Esophagus muscularis mucosa (tissue), 3 donors: ENCODE measurements at regions not wholly inside any gene's neighbourhood (a gene's known extent, or its start where the extent isn't known, plus 50 kb on each side); places are given as distances from the start of the nearest gene placed in this dataset.
A peak's percentile ranks its signal among the peaks of the same experiment; 100 is the strongest.

Experiments used
- POLR2A ChIP-seq: fragments of 450-650 bp; IDR thresholded peaks from one replicate; pipeline ENCODE4 v1.6.1; 2017; ENCODE audit warnings: antibody characterized with exemption, moderate library complexity, mild to moderate bottlenecking, low read depth
- POLR2AphosphoS5 ChIP-seq, 2 donors: sonication (generic); formaldehyde crosslinking; IDR thresholded peaks; one replicate each; pipeline ENCODE4 v1.6.1; 2017; ENCODE audit warnings: antibody characterized with exemption in 2 of 2
- TF ChIP-seq, protein P1 (sequence below), 3 experiments: fragments of 200-600 bp in 2 of 3; fragments of 450-650 bp in 1 of 3; sonication (generic) in 2 of 3; IDR thresholded peaks; one replicate each; pipeline ENCODE4 v1.5.1; 2017 to 2019; ENCODE audit warnings: antibody characterized with exemption in 3 of 3, mild to moderate bottlenecking in 2 of 3, moderate library complexity in 1 of 3

DNA sequence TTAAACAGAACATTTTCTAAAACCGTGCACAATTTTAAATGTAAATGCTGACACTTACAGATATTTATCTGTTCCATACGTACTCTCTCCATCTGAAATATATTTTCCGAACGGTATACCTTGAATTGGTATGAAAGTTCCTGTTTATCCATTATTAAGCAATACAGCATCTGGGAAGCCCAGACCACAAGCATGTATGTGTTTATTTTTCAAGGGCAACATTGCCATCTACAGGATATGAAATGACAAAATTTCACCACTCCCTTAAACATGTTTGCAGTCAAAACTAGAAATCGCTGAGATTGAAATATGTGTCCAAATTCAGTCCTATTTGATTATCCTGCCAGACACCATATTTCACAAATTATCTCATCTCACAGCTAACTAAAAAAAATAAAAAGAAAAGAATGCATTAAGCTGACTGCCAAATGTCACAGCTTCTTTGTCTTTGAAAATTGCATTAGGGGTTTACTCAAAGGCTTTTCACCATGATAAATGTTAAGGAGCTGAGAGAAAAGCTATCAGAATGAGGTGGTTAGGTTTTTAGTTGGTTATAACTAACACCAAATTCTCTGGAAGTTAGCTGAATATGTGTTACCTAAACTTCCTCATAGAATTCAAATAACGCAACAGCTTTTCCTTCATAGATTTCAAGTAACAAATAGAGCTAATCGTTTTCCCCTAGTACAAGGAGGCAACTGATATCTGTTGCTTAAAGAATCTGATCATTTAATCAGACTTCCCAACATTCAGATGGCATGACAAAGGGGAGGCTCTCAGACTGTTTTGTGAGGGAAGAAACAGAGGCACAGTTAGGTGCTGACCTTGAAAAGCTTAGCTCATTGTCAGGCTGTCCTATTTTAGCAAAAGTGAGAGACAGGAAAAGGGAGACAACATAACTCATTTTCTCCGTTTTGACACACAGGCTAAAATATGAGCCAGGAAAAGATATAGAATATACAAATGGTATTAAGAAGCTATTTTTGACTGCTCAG, 533.1 kb downstream of the TBL1XR1 start:
- TF ChIP-seq POLR2A (no peak), POLR2AphosphoS5 (IDR thresholded peaks at IDR 0.05) (no peak)
- TF ChIP-seq, protein P1, sequence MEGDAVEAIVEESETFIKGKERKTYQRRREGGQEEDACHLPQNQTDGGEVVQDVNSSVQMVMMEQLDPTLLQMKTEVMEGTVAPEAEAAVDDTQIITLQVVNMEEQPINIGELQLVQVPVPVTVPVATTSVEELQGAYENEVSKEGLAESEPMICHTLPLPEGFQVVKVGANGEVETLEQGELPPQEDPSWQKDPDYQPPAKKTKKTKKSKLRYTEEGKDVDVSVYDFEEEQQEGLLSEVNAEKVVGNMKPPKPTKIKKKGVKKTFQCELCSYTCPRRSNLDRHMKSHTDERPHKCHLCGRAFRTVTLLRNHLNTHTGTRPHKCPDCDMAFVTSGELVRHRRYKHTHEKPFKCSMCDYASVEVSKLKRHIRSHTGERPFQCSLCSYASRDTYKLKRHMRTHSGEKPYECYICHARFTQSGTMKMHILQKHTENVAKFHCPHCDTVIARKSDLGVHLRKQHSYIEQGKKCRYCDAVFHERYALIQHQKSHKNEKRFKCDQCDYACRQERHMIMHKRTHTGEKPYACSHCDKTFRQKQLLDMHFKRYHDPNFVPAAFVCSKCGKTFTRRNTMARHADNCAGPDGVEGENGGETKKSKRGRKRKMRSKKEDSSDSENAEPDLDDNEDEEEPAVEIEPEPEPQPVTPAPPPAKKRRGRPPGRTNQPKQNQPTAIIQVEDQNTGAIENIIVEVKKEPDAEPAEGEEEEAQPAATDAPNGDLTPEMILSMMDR (IDR thresholded peaks at IDR 0.05), result peak in 2 of 3 experiments; percentile 24 to 25
